Osteoblast (primary cell): ENCODE measurements at regions not wholly inside any gene's neighbourhood (a gene's known extent, or its start where the extent isn't known, plus 50 kb on each side); places are given as distances from the start of the nearest gene placed in this dataset.

Experiments used
- DNase-seq: peaks from one replicate; pipeline ENCODE4 v3.0.0; 2011; ENCODE audit warnings: low spot score, mixed read lengths; ENCODE audit not compliant: insufficient read length; ENCODE audit errors: missing footprints
- H2AFZ ChIP-seq: 2 replicates; pipeline ENCODE4 v1.6.0; 2011; ENCODE audit warnings: mild to moderate bottlenecking, low read length
- H3K27ac ChIP-seq: 2 replicates; pipeline ENCODE4 v1.5.1; 2011; ENCODE audit warnings: mild to moderate bottlenecking, low read depth, low read length, moderate library complexity
- H3K27me3 ChIP-seq: 2 replicates; pipeline ENCODE4 v1.6.0; 2012; ENCODE audit warnings: mild to moderate bottlenecking, control low read depth, inconsistent platforms, low read length, moderate library complexity; ENCODE audit not compliant: insufficient read depth
- H3K36me3 ChIP-seq: 2 replicates; pipeline ENCODE4 v1.5.1; 2011; ENCODE audit warnings: mild to moderate bottlenecking, low read length, control low read depth, moderate library complexity; ENCODE audit not compliant: insufficient read depth
- H3K4me1 ChIP-seq: 2 replicates; pipeline ENCODE4 v1.5.1; 2011; ENCODE audit warnings: mild to moderate bottlenecking, low read length, control low read depth, moderate library complexity; ENCODE audit not compliant: insufficient read depth
- H3K4me2 ChIP-seq: 2 replicates; pipeline ENCODE4 v1.6.0; 2011; ENCODE audit warnings: mild to moderate bottlenecking, low read length; ENCODE audit not compliant: insufficient read depth
- H3K4me3 ChIP-seq: fragments of 200-600 bp; sonication (generic); 3 replicates; pipeline ENCODE4 v1.5.1; 2012; ENCODE audit warnings: mild to moderate bottlenecking, low read length, inconsistent platforms; ENCODE audit not compliant: insufficient read depth
- H3K79me2 ChIP-seq: 2 replicates; pipeline ENCODE4 v1.6.0; 2012; ENCODE audit warnings: mild to moderate bottlenecking, low read length, control low read depth, inconsistent platforms; ENCODE audit not compliant: insufficient read depth
- H3K9me3 ChIP-seq: 2 replicates; pipeline ENCODE4 v1.5.1; 2011; ENCODE audit warnings: low read depth, low read length, control low read depth
- H4K20me1 ChIP-seq: 2 replicates; pipeline ENCODE4 v1.6.0; 2012; ENCODE audit warnings: mild to moderate bottlenecking, low read length, control low read depth; ENCODE audit not compliant: insufficient read depth
- CTCF ChIP-seq: IDR thresholded peaks from 2 replicates; pipeline ENCODE4 v1.5.1; 2011; ENCODE audit warnings: mild to moderate bottlenecking, low read depth, low read length, moderate library complexity; ENCODE audit errors: extremely low read depth

- Histone ChIP-seq H4K20me1 (no peaks in the 10 kb centered on the region), H3K36me3 (no peaks in the 10 kb centered on the region), H3K27ac (no peak overlapping the region), H3K9me3 (peaks cover 2% of the 10 kb centered on the region), H2AFZ (no peak overlapping the region), H3K79me2 (no peaks in the 10 kb centered on the region), H3K4me3 (no peak overlapping the region), H3K27me3 (no peaks in the 10 kb centered on the region), H3K4me2 (no peak overlapping the region), H3K4me1 (no peaks in the 10 kb centered on the region)
- no peak for DNase-seq
- no peak for TF ChIP-seq CTCF
Observed at GRCh38 chr15:53445531-53445930, 313.9 kb downstream of the WDR72 start.

GRCh38 chr15:53437985-53438841 is 321.2 kb downstream of the WDR72 start:
- Histone ChIP-seq H2AFZ (no peak overlapping the region), H3K36me3 (no peaks in the 10 kb centered on the region), H3K27ac (no peak overlapping the region), H3K27me3 (no peaks in the 10 kb centered on the region), H3K79me2 (no peaks in the 10 kb centered on the region), H3K4me1 (no peaks in the 10 kb centered on the region), H3K4me3 (no peak overlapping the region), H3K9me3 (no peaks in the 10 kb centered on the region), H3K4me2 (no peak overlapping the region), H4K20me1 (no peaks in the 10 kb centered on the region)
- no peak for DNase-seq
- no peak for TF ChIP-seq CTCF

- Histone ChIP-seq H3K36me3 (no peaks in the 10 kb centered on the region), H3K4me2 (no peak overlapping the region), H3K9me3 (no peaks in the 10 kb centered on the region), H2AFZ (no peak overlapping the region), H3K27me3 (no peaks in the 10 kb centered on the region), H3K4me1 (no peaks in the 10 kb centered on the region), H4K20me1 (no peaks in the 10 kb centered on the region), H3K79me2 (no peaks in the 10 kb centered on the region), H3K27ac (no peak overlapping the region), H3K4me3 (no peak overlapping the region)
- DNase-seq = no peak
- TF ChIP-seq CTCF = no peak
Observed at GRCh38 chr15:53437366-53437765, 322.1 kb downstream of the WDR72 start.

- H3K4me3 ChIP-seq = no peak overlapping the region
- TF ChIP-seq CTCF = no peak
- no peaks in the 10 kb centered on the region for H3K27me3 ChIP-seq
- no peaks in the 10 kb centered on the region for H3K36me3 ChIP-seq
- no peaks in the 10 kb centered on the region for H3K9me3 ChIP-seq
- H3K4me1 ChIP-seq = no peaks in the 10 kb centered on the region
- DNase-seq = no peak
- no peak overlapping the region for H3K4me2 ChIP-seq
- H3K27ac ChIP-seq = no peak overlapping the region
- H3K79me2 ChIP-seq = no peaks in the 10 kb centered on the region
- H4K20me1 ChIP-seq = no peaks in the 10 kb centered on the region
- no peak overlapping the region for H2AFZ ChIP-seq
Observed at GRCh38 chr15:53434174-53434678, 325.2 kb downstream of the WDR72 start.
